Fibroblast of skin of abdomen (primary cell): ENCODE measurements at regions not wholly inside any gene's neighbourhood (a gene's known extent, or its start where the extent isn't known, plus 50 kb on each side); places are given as distances from the start of the nearest gene placed in this dataset.

ENCODE experiments used
- DNase-seq: peaks from one replicate; pipeline ENCODE4 v3.0.0-alpha.2; 2013

- DNase-seq, result no peak
Observed at GRCh38 chr5:20536341-20536740, 548.3 kb upstream of the CDH18 start.

- no peak for DNase-seq
Observed at GRCh38 chr5:20528471-20528870, 540.5 kb upstream of the CDH18 start.

GRCh38 chr5:20524991-20525529 lies 537.1 kb upstream of the CDH18 start:
- DNase-seq, result peak; percentile 35

DNA sequence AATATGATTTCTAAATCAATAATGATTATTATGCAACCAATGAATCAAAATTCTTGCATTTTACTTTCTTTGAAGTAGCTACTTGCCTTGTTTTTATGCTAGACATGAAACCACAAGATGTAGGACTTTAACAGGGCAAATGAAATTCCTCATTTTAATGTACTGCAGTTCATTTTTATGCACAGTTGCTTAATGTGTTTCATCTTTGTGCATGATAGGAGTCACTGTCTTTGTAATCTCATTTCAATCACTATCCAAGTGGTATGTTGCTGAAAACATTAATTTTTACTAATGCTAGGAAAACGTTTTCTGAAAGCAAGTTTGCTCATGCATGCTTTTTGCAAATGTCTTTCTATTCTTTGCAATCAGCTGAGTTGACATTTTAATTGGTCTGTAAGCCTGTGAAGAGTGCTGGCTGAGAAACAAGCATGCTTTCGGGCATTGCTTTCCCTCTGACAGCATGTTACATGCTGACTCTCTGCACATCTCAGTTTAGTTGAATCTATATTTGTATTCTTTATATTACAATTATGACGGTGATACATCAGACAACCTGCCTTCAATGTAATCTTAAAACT lies 535.0 kb upstream of the CDH18 start:
- no peak for DNase-seq

- DNase-seq, result no peak
Observed at GRCh38 chr5:20515606-20516005, 527.6 kb upstream of the CDH18 start.

- DNase-seq, result no peak
Observed at GRCh38 chr5:20514145-20514544, 526.1 kb upstream of the CDH18 start.

DNA sequence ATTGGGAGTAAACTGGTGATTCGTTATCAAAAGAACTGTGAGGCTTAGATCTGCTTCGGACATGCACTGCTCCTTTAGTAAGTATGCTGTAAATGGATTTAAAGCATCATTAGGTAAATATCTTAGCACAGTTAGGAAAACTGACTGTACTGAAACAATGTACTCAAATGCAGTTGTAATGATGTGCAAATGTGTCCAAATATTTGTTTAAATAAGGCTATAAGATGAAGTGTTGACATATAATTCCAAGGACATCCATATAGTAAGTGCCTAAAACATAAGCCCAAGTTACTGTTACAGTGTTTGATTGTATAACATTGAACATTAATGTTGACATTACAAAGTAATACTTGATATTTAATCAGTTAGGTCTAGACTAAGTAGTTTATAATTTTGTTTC lies 512.5 kb upstream of the CDH18 start:
- DNase-seq, result no peak

DNA sequence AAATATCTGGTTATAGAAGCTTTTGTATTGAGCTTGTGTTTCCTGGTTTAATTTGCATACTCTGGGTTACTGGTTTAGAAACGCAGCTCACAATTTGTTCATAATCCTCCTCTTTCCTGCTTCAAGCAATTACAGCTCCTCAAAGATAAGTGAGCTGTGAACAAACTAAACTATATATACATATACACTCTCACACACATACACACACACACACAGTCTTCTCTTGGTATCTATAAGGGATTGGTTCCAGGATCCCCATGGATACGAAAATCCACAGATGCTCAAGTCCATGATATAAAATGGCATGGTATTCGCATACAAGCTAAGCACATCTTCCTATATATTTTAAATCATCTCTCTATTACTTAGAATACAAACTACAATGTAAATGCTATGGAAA lies 510.9 kb upstream of the CDH18 start:
- DNase-seq, result no peak

- no peak for DNase-seq
Observed at GRCh38 chr5:20498102-20498501, 510.1 kb upstream of the CDH18 start.

- DNase-seq, result no peak
Observed at GRCh38 chr5:20497356-20497755, 509.4 kb upstream of the CDH18 start.

DNA sequence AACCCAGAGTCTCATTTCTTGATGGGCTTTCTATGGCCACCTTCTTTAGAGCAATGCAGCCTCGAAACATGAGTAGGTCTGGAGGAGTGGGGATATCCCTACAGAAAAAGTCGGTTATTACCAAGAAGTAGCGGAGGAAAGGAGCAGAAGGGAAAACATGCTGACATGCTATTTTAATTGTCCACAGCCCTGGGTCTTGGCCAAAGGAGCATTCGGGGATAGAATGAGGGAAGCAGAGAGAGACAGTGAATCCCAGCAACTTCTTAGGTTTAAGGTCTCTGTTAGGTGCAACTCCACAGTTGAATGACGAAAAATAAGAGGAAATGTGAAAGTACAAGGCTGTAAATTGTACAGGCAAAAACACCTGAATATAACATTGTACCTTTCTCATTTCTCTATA lies 506.7 kb upstream of the CDH18 start:
- DNase-seq, result no peak

DNA sequence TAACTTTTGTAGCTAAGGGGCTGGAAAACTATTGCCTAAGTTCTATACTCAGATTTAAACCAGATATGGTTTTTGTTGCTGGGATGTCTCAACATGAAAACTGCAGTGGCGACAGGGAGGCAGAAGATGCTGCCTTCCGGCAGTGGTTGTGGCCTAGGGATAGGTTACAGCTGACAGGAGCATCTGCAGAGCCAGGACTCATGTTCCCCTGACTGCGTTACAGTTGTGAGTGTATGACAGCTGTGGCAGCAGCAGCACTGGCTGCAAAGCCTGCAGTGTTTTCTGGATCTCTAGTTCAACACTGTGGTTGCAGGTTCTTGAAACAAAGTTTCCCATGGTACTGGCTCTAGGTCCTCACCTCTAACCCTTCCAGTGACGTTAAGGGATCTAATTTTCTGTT lies 498.8 kb upstream of the CDH18 start:
- no peak for DNase-seq

- peak; percentile 2 for DNase-seq
Observed at GRCh38 chr5:20476016-20476415, 488.0 kb upstream of the CDH18 start.

DNA sequence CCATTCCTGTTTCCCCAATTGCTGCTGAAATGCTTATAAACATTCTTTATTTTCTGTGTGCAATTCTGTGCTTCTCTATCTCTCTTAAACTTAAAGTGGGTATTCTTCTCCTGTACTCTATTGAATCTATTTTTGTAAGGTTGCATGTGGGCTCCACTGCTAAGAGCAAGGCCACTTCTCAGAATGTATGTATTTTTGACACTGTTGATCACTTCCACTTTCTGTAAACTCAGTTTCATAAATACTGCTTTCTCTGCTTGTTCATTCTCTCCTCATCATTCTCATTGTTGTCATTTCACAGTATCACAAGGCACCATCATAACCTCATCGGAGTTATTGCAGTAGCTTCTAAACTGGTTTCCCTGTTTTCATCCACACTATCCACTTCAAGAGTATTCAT lies 483.0 kb upstream of the CDH18 start:
- no peak for DNase-seq

GRCh38 chr5:20469792-20470191 lies 481.8 kb upstream of the CDH18 start:
- DNase-seq, result no peak

- no peak for DNase-seq
Observed at GRCh38 chr5:20469390-20469789, 481.4 kb upstream of the CDH18 start.

GRCh38 chr5:20466512-20466911 lies 478.5 kb upstream of the CDH18 start:
- no peak for DNase-seq

- DNase-seq, result no peak
Observed at GRCh38 chr5:20463206-20463605, 475.2 kb upstream of the CDH18 start.

- DNase-seq, result no peak
Observed at GRCh38 chr5:20446121-20446520, 458.1 kb upstream of the CDH18 start.

DNA sequence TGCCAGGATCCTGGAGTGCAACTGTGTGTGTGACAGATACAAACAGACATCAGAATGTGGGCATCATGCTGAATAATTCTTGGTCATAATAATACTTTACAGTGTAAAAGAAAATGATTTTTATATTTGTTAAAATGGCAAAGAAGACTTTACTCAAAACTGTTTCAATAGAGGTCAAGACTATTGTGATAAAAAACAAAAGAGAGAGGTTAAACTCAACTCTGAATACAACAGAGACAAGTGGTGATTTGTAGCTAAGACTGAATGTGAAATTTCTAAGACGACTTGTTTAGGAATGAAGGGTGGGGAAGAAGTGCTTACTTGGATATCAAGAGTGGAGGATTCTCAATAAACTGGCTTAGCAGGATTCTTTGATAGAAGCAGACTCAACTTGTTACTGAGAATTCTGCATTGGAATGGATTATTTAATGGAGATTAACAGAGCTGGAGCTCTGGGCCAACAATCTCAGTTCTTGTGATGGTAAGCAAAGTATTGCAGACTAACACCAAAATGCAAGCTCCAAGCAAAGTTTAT lies 457.4 kb upstream of the CDH18 start:
- DNase-seq, result no peak

DNA sequence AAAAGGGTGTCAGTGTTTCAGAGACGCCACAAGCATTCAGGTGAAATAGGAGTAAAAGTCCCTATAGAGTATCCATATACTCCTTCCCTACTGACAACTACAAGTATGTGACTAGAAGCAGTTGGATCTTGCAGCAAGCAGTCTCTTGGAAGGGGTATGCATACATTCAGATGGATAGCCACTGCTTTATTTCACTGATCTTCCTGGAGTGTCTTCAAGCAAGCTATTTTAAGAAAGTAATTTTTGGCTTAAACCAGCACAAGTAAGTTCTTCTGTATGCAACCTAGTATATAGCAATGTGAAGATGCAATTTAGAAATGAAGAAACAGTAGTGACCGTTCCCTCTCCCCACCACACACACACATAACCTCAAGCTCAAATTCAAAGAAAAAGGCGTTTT lies 446.8 kb upstream of the CDH18 start:
- no peak for DNase-seq

DNA sequence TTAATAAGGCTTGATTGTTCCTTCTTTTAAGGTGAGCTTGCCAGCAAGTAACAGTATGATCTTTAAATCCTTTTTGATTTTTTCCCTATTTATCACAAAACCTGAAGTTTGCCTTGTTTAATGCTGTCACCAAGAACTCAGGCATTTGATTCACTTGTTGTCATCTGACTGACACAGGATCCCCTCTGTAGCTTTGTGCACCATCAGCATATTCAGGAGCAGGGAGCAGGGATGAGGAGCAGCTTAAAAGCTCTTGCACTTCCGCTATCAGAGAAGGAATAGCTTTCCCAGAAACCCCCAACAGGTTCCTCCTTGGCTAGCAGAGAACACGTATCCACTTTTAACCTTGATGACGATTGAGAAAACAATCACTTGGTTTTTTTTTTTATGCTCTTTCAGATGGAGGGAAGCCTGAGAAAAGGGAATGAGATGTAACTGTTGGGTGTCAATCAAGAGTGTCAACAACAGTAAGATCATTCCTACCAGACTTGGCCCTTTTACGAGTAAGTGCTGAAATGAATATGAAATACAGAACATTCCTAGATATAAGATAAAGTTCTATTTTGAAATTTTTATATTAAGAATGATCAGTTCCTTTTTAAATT lies 433.1 kb upstream of the CDH18 start:
- DNase-seq, result no peak
